Retinal pigment epithelial cell (primary cell): ENCODE measurements at regions not wholly inside any gene's neighbourhood (a gene's known extent, or its start where the extent isn't known, plus 50 kb on each side); places are given as distances from the start of the nearest gene placed in this dataset.

Experiments
- DNase-seq: peaks from one replicate; pipeline ENCODE4 v3.0.0-alpha.2; 2010; ENCODE audit warnings: low read depth
- H3K4me3 ChIP-seq: 2 replicates; pipeline ENCODE4 v1.5.1; 2011; ENCODE audit warnings: mild to moderate bottlenecking, low read length, control low read depth, moderate library complexity
- CTCF ChIP-seq: conservative IDR thresholded peaks from 2 replicates; pipeline ENCODE4 v1.5.1; 2011; ENCODE audit warnings: low read depth, low read length, control low read depth, inconsistent platforms

GRCh38 chr4:135368831-135369230, 1167.2 kb upstream of the PABPC4L start:
- TF ChIP-seq CTCF, result no peak

DNA sequence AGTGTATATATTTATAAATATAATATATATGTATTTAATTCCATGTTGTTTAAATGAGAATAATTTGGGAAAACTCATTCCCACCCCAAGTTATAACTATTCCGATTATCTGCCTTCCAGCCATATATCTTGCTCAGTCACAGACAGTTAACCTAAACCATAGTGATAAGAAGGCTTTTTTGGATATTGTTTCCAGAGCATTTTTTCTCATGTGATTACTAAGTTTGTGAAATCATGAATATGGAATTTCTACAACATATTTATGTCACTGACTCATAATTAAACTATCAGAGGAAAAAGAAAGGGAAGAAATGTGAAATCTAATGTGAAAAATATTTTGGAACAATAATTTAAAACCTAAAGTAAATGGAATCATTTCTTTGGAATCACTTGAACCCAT, 1163.5 kb upstream of the PABPC4L start:
- TF ChIP-seq CTCF, result no peak
- no peak overlapping the region for H3K4me3 ChIP-seq
- peak; percentile 22 for DNase-seq

More at GRCh38 chr4:135368831-135369230, 1167.2 kb upstream of the PABPC4L start:
- no peak overlapping the region for H3K4me3 ChIP-seq
- DNase-seq, result peak; percentile 62

- DNase-seq, result no peak
- no peak for TF ChIP-seq CTCF
Observed at GRCh38 chr4:135359128-135359527, 1157.5 kb upstream of the PABPC4L start.

GRCh38 chr4:135357091-135357490, 1155.5 kb upstream of the PABPC4L start:
- DNase-seq, result no peak
- H3K4me3 ChIP-seq, result no peak overlapping the region
- no peak for TF ChIP-seq CTCF

More at GRCh38 chr4:135359128-135359527, 1157.5 kb upstream of the PABPC4L start:
- no peak overlapping the region for H3K4me3 ChIP-seq

DNA sequence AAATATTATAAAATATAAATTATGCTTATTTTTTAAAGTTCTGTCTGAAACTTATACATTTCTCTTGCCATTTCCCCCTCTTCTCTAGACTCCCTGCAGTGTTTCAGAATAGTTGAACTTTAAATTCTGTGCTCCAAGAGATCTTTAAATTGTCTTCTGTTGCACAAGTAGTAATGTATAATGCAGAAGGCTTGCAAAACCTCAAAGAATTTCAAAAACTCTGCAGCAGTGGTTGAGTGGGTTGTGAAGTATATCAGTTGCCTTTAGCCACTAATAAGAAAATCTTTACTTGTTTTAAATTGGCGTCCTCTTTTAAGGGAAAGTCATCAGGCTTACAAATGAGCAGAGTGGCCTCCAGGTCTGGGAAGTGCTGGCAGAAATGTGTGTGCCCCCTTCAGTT, 1153.3 kb upstream of the PABPC4L start:
- no peak for DNase-seq

DNA sequence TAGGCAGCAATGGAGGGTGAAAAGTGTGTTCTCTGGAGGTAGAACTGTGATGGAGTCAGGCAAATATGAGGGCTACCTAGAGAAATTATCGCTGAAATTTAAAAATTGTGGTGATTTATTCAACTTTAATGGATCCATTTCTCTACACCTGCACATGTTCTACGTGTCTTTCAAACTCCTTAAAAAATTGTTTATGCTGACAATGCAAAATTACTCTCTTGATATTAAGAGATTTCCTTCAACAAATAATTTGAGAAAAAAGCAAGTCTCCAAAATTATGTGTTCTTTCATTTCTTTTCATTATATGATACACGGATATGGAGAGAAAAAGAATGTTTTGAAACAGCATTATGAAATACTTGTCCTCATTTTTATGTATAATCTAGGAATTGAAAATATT, 1151.4 kb upstream of the PABPC4L start:
- no peak for TF ChIP-seq CTCF
- H3K4me3 ChIP-seq, result no peak overlapping the region
- DNase-seq, result no peak

More for the DNA sequence above, 1153.3 kb upstream of the PABPC4L start:
- no peak for TF ChIP-seq CTCF
- H3K4me3 ChIP-seq, result no peak overlapping the region

DNA sequence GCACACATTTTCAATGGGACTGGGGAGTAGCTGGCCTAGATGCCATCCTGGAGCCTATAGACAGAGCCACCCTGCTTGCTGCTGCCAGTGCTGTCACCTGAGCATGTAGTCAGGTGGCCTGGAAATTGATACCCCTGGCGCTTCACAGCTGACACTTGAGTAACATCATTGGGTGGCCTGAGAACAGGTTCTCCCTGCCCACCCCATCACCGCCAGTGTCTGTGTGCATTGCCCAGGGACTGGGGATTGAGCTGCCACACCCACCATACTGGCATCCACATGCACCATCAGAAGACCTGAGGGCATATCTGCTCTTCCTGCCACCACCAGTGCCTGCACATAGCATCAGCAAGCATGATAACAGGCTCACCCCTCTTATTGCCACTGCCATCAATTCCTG, 1142.9 kb upstream of the PABPC4L start:
- no peak overlapping the region for H3K4me3 ChIP-seq
- TF ChIP-seq CTCF, result no peak

More for the DNA sequence above, 1142.9 kb upstream of the PABPC4L start:
- DNase-seq, result no peak
